IPS DF 4.7 (cell line): ENCODE measurements at regions not wholly inside any gene's neighbourhood (a gene's known extent, or its start where the extent isn't known, plus 50 kb on each side); places are given as distances from the start of the nearest gene placed in this dataset.
"Not testable (repeated sequence)": the region's sequence is repeated elsewhere in the genome, so short reads cannot be mapped to it uniquely, and the experiment has no call there.

ENCODE experiments used
- DNase-seq: peaks from one replicate; pipeline ENCODE4 v3.0.0-alpha.2; 2013; ENCODE audit warnings: low spot score; ENCODE audit errors: extremely low read depth

GRCh38 chr5:6273749-6274148 is 104.6 kb downstream of the MED10 start:
- no peak for DNase-seq

GRCh38 chr5:6273090-6273735 is 105.1 kb downstream of the MED10 start:
- no peak for DNase-seq

- DNase-seq, result no peak
These were observed 108.4 kb downstream of the MED10 start for GRCh38 chr5:6269925-6270324.

DNA sequence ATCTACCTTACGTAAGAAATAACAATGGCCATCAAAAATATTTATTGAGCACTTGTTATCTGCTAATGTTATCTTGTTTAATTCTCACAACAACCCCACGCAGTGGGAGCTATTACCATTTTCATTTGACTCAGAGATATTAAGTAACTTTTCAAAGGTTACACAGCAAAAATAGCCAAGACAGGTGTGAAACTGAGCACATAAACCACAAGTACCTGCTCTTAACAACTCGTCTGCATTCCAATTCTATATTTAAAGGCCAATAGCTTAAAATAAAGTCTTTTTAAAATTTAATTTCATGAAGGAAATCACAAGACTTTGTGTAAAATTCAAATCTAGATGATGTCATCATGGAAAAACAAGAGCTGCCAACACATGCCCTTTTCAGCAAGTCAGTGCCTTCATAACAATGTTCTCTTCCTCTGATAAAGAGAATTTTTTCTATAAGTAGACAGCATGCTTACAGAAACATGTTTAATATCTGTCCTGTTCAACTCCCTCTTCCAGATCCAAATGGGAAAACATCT is 111.6 kb downstream of the MED10 start:
- DNase-seq, result no peak

DNA sequence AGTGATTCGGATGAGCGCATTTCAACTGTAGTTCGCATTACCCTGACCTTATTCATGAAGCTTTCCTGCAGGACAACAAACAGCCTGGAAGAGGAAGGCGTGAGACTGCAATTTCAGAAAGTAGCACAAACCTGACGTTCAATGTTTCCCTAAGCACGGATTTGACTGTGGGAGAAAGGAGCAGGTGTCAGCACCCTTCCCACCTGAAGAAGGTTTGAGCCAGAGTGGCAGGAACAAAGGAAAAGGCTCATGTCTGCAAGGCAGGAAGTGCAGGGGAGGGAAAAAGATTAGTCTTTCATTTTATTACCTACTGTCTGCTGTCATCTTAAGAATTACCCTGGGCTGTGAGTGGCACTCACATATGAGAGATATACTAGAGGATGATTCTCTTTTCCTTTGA is 114.0 kb downstream of the MED10 start:
- DNase-seq, result no peak

- DNase-seq, result no peak
These were observed 115.5 kb downstream of the MED10 start for GRCh38 chr5:6262651-6263363.

DNA sequence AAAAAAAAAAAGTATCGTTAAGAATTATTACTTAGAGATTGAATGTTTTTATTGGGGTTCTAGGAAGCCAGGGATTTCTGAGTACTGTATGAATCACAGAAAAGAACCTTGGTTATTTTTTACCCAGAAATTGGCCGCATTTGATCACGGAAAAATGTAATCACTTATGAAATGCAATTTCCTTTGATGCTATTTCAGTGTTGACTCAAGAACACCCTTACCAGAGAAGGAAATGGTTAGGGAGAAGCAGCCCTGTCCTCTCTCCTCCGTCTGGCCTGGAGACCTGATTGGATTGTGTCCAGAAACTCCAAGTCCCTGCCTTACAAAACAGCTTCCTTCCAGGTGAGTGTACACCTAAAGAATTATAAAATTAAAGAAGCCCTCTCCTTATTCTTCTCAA is 116.7 kb downstream of the MED10 start:
- DNase-seq, result no peak

- no peak for DNase-seq
These were observed 117.1 kb downstream of the MED10 start for GRCh38 chr5:6261256-6261655.

GRCh38 chr5:6260846-6261245 is 117.5 kb downstream of the MED10 start:
- DNase-seq, result no peak

DNA sequence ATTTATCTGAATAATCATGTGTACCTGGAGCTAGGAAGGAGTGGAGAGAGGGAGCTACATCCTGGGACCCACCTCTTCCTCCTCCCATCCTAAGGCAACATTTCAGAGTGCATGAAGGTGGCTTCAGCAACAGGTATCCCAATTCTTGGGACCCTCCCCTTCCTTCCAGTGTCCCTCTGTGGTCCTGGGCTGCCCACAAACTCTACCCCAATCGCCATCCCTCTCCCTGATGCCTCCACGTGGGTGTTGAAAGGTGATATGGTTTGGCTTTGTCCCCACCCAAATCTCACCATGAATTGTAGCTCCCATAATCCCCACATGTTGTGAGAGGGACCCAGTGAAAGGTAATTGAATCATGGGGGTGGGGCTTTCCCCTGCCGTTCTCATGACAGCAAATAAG is 121.4 kb downstream of the MED10 start:
- no peak for DNase-seq

- no peak for DNase-seq
These were observed 122.4 kb downstream of the MED10 start for GRCh38 chr5:6255956-6256355.

DNA sequence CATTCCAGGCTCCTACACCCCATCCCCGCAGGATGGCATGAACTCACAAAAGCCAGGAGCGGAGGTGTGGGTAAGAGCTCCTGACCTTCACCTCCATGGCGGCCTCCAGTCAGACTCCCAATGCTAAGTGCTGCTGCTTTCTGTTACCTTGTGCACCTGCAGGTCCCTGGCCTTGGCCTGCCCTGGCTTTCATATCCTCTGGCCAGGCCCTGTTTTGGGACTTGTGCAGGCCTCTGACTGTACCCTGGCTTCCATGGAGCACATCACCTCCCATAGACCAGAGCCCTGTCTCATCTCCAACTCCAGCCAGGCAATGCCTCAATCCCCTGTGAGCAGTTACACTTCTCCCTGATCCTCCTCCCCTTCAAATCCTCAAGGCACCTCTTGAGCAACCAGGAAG is 124.5 kb downstream of the MED10 start:
- no peak for DNase-seq

DNA sequence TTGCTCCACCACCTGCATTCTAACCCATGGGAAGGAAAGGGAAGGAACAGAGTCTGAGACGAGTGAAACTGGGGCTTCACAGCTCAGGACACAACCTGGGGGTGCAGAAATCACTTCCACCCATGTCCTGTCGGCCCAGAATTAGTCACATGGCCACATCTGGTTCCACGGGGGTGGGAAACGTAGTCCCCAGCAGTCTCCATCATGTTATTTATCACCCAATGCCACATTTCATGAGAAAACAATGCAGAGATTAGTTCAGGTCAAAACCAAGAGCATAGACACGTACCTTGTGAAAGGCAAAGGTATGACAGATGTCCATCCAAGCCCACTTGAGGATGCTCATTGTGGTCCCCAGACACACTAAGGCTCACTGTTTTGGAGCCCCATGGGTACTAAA is 125.1 kb downstream of the MED10 start:
- no peak for DNase-seq

- DNase-seq, result no peak
These were observed 125.8 kb downstream of the MED10 start for GRCh38 chr5:6252581-6252980.

DNA sequence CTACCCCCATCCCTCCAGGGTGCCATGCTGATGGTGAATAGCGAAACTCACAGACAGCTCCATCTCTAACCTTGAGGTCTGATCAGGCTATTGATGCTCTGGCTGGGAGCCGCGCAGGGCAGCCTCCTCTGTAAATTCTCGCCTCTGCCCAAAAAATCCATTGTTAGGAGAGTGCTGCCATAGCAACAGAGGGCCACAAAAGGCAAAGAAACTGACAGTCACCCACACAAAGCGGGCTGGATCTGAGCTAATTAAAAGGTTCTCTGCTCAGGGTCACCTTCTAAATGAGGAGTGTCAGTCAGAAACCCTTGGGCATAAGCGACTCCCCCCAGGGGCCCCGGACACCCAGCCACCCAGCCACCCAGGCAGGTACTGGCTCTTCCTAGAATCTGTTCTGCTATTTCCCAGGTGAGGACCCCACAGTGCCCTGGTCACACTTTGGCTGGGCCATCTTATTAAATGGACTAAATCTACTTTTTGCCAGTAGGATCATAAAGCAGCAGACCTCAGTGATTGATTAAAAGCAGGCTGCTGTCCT is 126.7 kb downstream of the MED10 start:
- DNase-seq, result no peak

DNA sequence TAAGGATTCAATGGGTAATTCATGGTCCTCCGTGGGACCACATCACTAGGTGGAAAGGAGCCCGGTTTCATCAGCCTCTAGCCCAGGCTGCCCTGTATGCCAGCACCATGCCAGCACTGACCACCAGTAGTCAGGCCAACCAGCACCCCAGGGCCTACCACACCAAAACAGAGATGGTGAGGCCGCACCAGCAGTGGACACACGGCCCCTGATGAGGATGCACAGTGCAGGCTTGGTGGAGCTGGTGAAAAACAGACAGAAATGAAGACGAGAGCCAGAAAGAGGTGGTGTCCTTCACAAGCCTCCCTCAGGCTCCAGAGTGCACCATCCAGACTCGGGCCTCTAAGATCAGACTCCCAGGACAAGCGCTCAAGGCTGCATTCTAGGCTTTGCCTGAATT is 128.2 kb downstream of the MED10 start:
- DNase-seq, result no peak

- DNase-seq, result no peak
These were observed 130.2 kb downstream of the MED10 start for GRCh38 chr5:6248132-6248531.

DNA sequence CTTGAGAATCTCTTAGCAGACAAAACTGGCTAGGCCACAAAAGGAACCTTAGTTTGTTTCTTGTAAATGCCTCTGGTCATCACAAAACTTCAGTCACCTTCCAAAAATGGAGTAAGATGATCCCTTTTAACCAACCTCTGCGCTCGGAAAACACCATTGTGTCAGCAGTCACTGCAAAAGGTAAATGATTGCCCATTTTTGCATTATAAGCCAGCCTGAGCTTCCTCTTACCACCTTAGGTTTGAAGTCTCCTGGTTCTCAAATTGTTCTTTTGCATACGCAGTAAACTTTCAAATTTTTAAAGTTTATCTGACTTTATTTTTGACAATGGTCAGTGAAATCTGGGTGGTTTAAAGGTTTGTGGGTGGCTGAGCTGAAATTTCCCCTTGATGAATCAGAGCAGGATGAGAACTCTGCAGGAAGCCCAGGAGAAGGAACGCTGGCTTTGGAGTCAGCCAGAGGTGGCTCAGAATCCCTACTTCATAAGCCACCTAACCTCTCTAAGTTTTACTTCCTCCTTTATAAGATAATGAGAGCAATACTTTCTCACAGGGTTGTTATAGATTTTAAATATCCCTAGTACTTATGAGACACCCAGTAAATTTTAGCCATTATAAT is 131.4 kb downstream of the MED10 start:
- DNase-seq, result no peak

GRCh38 chr5:6244339-6244714 is 134.0 kb downstream of the MED10 start:
- DNase-seq, result no peak

GRCh38 chr5:6243706-6244338 is 134.5 kb downstream of the MED10 start:
- DNase-seq, result no peak

DNA sequence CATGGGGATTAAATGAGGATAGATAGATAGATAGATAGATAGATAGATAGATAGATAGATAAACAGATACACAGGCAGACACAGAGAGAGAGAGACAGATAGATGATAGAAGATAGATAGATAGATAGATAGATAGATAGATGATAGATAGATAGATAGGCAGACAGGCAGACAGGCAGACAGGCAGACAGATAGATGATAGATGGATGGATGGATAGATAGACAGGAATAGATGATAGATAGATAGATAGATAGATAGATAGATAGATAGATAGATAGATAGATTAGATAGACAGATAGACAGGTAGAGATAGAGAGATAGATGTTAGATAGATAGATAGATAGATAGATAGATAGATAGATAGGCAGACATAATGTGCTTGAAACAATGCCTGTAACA is 137.3 kb downstream of the MED10 start:
- DNase-seq, result not testable (repeated sequence)
